Mesendoderm (in vitro differentiated cells): ENCODE measurements at regions not wholly inside any gene's neighbourhood (a gene's known extent, or its start where the extent isn't known, plus 50 kb on each side); places are given as distances from the start of the nearest gene placed in this dataset.

Source experiments
- DNase-seq: peaks from one replicate; pipeline ENCODE4 v3.0.0; 2013
- H2AK5ac ChIP-seq: 2 replicates; pipeline ENCODE4 v1.6.1; 2013; ENCODE audit warnings: low read length, inconsistent platforms
- H2BK120ac ChIP-seq: 2 replicates; pipeline ENCODE4 v1.6.1; 2013; ENCODE audit warnings: low read depth, mild to moderate bottlenecking, low read length, moderate library complexity, mixed read lengths
- H2BK15ac ChIP-seq: replicated peaks from 2 replicates; pipeline ENCODE4 v1.6.1; 2013; ENCODE audit warnings: low read depth, mild to moderate bottlenecking, moderate library complexity
- H2BK5ac ChIP-seq: 2 replicates; pipeline ENCODE4 v1.6.1; 2013; ENCODE audit warnings: low read length, inconsistent platforms
- H3K18ac ChIP-seq: 2 replicates; pipeline ENCODE4 v1.6.1; 2013; ENCODE audit warnings: mild to moderate bottlenecking, low read length, mixed read lengths
- H3K23ac ChIP-seq: one replicate; pipeline ENCODE4 v1.6.1; 2013; ENCODE audit warnings: low read length
- H3K27ac ChIP-seq: 2 replicates; pipeline ENCODE4 v1.5.1; 2013; ENCODE audit warnings: low read depth, mild to moderate bottlenecking, inconsistent platforms, low read length, moderate library complexity
- H3K27me3 ChIP-seq: 2 replicates; pipeline ENCODE4 v1.6.1; 2013; ENCODE audit warnings: low read length, control low read depth, mild to moderate bottlenecking, inconsistent platforms; ENCODE audit not compliant: insufficient read depth, poor library complexity
- H3K36me3 ChIP-seq: 2 replicates; pipeline ENCODE4 v1.6.1; 2013; ENCODE audit warnings: low read length, inconsistent platforms; ENCODE audit not compliant: control insufficient read depth, insufficient read depth
- H3K4ac ChIP-seq: one replicate; pipeline ENCODE4 v1.6.1; 2013; ENCODE audit warnings: low read depth, mild to moderate bottlenecking, low read length, moderate library complexity
- H3K4me1 ChIP-seq: 2 replicates; pipeline ENCODE4 v1.6.1; 2013; ENCODE audit warnings: low read depth, low read length, inconsistent platforms; ENCODE audit not compliant: control insufficient read depth
- H3K4me2 ChIP-seq: 2 replicates; pipeline ENCODE4 v1.6.1; 2013; ENCODE audit warnings: low read length
- H3K4me3 ChIP-seq: 2 replicates; pipeline ENCODE4 v1.5.1; 2013; ENCODE audit warnings: mild to moderate bottlenecking, low read length
- H3K56ac ChIP-seq: one replicate; pipeline ENCODE4 v1.6.1; 2013; ENCODE audit warnings: low read length
- H3K79me1 ChIP-seq: 2 replicates; pipeline ENCODE4 v1.6.1; 2013; ENCODE audit warnings: low read length, inconsistent platforms
- H3K79me2 ChIP-seq: 2 replicates; pipeline ENCODE4 v1.6.1; 2013; ENCODE audit warnings: mild to moderate bottlenecking, low read length; ENCODE audit not compliant: control insufficient read depth, insufficient read depth
- H3K9ac ChIP-seq: 2 replicates; pipeline ENCODE4 v1.6.1; 2013; ENCODE audit warnings: low read length, inconsistent platforms
- H4K5ac ChIP-seq: one replicate; pipeline ENCODE4 v1.6.1; 2013; ENCODE audit warnings: low read length
- H4K8ac ChIP-seq: one replicate; pipeline ENCODE4 v1.6.1; 2013; ENCODE audit warnings: low read depth, mild to moderate bottlenecking, control low read depth, low read length, moderate library complexity
- WGBS: extraction: QIAGEN DNeasy Blood & Tissue Kit; methylation state at CpG from one replicate; pipeline ENCODE4 v1.1.7; 2013; ENCODE audit warnings: low lambda C conversion rate, missing lambda C conversion rate; ENCODE audit not compliant: insufficient coverage; ENCODE audit errors: extremely low coverage; 5-methylcytosine and 5-hydroxymethylcytosine counted together

DNA sequence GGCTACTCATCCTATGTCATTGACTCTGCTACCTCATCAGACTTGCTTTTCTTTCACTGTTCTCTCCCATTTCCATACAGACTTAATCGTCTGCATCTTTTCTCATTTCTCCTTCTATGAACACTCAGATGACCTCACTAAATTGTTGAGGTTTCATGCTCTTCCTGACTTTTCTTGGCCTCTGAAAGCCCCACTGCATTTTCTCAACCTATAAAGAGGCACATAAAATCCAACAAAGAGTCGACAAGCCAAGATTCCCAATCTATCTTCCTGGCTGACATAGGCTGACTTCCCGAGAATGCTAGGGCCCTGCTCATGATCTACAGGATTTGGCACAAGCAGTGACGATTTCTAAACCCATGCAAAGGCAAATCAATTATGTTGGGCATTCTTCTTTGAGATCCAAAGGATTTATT is 280.8 kb upstream of the DPYD start:
- Histone ChIP-seq H2AK5ac (no peak overlapping the region), H4K5ac (no peak overlapping the region), H3K56ac (no peak overlapping the region), H2BK5ac (no peak overlapping the region), H3K4me3 (no peak overlapping the region), H3K18ac (no peak overlapping the region), H3K4ac (no peak overlapping the region), H3K79me1 (no peaks in the 10 kb centered on the region), H3K4me1 (no peaks in the 10 kb centered on the region), H2BK120ac (no peak overlapping the region), H3K23ac (no peak overlapping the region), H3K36me3 (no peaks in the 10 kb centered on the region), H3K4me2 (no peak overlapping the region), H4K8ac (no peak overlapping the region), H3K27ac (no peak overlapping the region), H3K79me2 (no peaks in the 10 kb centered on the region), H2BK15ac (no peak overlapping the region), H3K9ac (no peak overlapping the region), H3K27me3 (no peaks in the 10 kb centered on the region)
- WGBS, result no CpG with 5 or more reads among the region's 4 CpGs
- DNase-seq, result no peak

DNA sequence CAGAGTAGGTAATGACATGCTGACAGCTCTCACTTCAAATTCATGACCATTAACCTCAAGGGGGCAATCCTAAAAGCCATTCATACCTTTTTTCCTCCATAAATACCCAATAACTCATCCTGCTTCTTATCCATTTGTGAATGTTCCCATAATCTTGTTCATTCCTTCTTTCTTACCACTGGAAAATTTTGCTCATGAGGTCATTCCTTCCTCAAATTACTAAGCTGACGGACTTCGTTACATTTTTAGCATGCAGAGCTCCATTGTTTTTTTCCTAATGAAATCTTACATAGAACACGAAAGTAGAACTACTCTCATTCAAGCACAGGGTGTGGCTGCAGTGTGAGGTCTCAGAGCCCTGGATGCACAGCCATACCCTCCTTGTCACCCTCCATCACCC is 276.5 kb upstream of the DPYD start:
- Histone ChIP-seq H3K18ac (no peak overlapping the region), H2BK5ac (no peak overlapping the region), H3K27ac (no peak overlapping the region), H4K8ac (no peak overlapping the region), H3K9ac (no peak overlapping the region), H3K4ac (no peak overlapping the region), H3K79me1 (no peaks in the 10 kb centered on the region), H3K56ac (no peak overlapping the region), H3K4me2 (no peak overlapping the region), H2AK5ac (no peak overlapping the region), H3K79me2 (no peaks in the 10 kb centered on the region), H2BK15ac (no peak overlapping the region), H3K27me3 (no peaks in the 10 kb centered on the region), H3K36me3 (no peaks in the 10 kb centered on the region), H3K23ac (no peak overlapping the region), H3K4me3 (no peak overlapping the region), H2BK120ac (no peak overlapping the region), H3K4me1 (no peaks in the 10 kb centered on the region), H4K5ac (no peak overlapping the region)
- DNase-seq, result no peak
- WGBS, result no CpG with 5 or more reads among the region's 3 CpGs

DNA sequence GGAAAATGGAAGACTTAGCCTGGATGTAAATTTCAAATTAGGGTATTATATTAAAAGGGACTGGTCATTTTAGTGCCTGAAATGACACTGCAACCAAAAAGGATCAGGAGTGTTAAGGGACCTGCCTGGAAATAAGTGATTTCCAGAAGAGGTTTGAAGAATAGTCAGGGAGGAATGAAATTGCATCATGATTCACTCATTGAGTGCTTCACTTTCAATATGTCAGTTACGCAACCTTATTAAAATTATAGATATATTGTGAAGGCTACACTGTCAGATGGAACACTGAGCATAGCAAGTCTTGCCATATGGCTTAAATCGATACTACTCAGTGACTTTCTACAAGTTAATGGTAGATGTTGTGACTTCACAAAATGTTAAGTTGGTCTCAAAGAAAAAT is 275.2 kb upstream of the DPYD start:
- no peak overlapping the region for H2BK5ac ChIP-seq
- H4K8ac ChIP-seq, result no peak overlapping the region
- no peak overlapping the region for H4K5ac ChIP-seq
- no peak overlapping the region for H3K4me2 ChIP-seq
- H3K23ac ChIP-seq, result no peak overlapping the region
- no peak overlapping the region for H3K27ac ChIP-seq
- no peak overlapping the region for H3K4ac ChIP-seq
- H2BK120ac ChIP-seq, result no peak overlapping the region
- no peak overlapping the region for H3K4me3 ChIP-seq
- H3K27me3 ChIP-seq, result no peaks in the 10 kb centered on the region
- no peak overlapping the region for H2AK5ac ChIP-seq
- H3K56ac ChIP-seq, result no peak overlapping the region
- H3K4me1 ChIP-seq, result no peaks in the 10 kb centered on the region
- WGBS, result no CpG with 5 or more reads among the region's 2 CpGs
- DNase-seq, result no peak
- no peaks in the 10 kb centered on the region for H3K79me1 ChIP-seq
- H3K36me3 ChIP-seq, result no peaks in the 10 kb centered on the region
- H2BK15ac ChIP-seq, result no peak overlapping the region
- H3K18ac ChIP-seq, result no peak overlapping the region
- H3K79me2 ChIP-seq, result no peaks in the 10 kb centered on the region
- no peak overlapping the region for H3K9ac ChIP-seq

DNA sequence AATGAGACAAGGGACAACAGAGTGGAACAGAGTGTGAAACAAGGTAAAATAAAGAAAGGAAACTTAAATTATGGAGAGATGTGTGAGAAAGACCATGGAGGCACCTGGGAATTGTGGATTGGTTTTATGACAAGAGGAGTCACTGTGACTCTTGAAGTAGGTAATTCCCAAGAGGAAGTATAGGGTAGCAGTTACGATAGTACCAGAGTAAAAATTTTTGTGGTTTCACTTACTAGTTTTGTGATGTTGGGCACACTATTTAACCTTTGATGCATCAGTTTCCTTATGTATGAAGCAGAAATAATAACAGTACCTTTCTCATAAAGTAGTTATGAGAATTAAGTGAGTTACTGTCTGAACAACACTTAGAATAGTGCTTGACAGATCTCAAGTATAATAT is 267.9 kb upstream of the DPYD start:
- no peak overlapping the region for H3K4ac ChIP-seq
- H3K27ac ChIP-seq, result no peak overlapping the region
- no peaks in the 10 kb centered on the region for H3K27me3 ChIP-seq
- H3K23ac ChIP-seq, result no peak overlapping the region
- no peak overlapping the region for H2BK5ac ChIP-seq
- DNase-seq, result no peak
- no peak overlapping the region for H3K4me2 ChIP-seq
- H3K56ac ChIP-seq, result no peak overlapping the region
- H2BK120ac ChIP-seq, result no peak overlapping the region
- no peaks in the 10 kb centered on the region for H3K4me1 ChIP-seq
- H3K36me3 ChIP-seq, result no peaks in the 10 kb centered on the region
- no peaks in the 10 kb centered on the region for H3K79me2 ChIP-seq
- no peak overlapping the region for H2AK5ac ChIP-seq
- WGBS, result no CpG with 5 or more reads among the region's 1 CpG
- H3K4me3 ChIP-seq, result no peak overlapping the region
- H4K8ac ChIP-seq, result no peak overlapping the region
- no peaks in the 10 kb centered on the region for H3K79me1 ChIP-seq
- no peak overlapping the region for H4K5ac ChIP-seq
- no peak overlapping the region for H3K18ac ChIP-seq
- no peak overlapping the region for H2BK15ac ChIP-seq
- H3K9ac ChIP-seq, result no peak overlapping the region

DNA sequence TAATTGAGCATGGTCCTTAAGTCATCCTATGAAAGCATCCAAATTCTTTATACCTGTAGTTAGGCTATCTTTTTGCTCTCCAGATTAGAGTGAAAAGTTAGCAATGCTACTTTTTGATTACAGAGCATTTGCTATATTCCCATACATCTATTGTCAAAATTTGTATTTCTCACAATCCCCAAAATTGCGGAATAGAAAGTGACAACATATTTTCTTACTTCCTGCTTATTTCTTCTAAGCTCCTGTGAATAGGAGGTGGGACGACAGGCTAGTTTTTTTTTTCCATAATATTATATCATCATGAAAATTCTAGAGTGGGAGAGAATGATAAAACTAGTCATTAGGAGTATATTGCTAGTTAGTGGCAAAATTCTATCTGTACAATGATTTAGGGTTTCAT is 264.0 kb upstream of the DPYD start:
- H3K4ac ChIP-seq, result no peak overlapping the region
- no peaks in the 10 kb centered on the region for H3K27me3 ChIP-seq
- H3K36me3 ChIP-seq, result no peaks in the 10 kb centered on the region
- no peaks in the 10 kb centered on the region for H3K79me1 ChIP-seq
- no peak overlapping the region for H2AK5ac ChIP-seq
- no peak for DNase-seq
- no peak overlapping the region for H3K27ac ChIP-seq
- H2BK15ac ChIP-seq, result no peak overlapping the region
- H3K56ac ChIP-seq, result no peak overlapping the region
- no peaks in the 10 kb centered on the region for H3K79me2 ChIP-seq
- H3K23ac ChIP-seq, result no peak overlapping the region
- no peak overlapping the region for H4K5ac ChIP-seq
- no CpG with 5 or more reads among the region's 2 CpGs for WGBS
- no peak overlapping the region for H3K18ac ChIP-seq
- no peak overlapping the region for H3K4me2 ChIP-seq
- no peaks in the 10 kb centered on the region for H3K4me1 ChIP-seq
- H3K9ac ChIP-seq, result no peak overlapping the region
- H3K4me3 ChIP-seq, result no peak overlapping the region
- H2BK120ac ChIP-seq, result no peak overlapping the region
- H4K8ac ChIP-seq, result no peak overlapping the region
- H2BK5ac ChIP-seq, result no peak overlapping the region

DNA sequence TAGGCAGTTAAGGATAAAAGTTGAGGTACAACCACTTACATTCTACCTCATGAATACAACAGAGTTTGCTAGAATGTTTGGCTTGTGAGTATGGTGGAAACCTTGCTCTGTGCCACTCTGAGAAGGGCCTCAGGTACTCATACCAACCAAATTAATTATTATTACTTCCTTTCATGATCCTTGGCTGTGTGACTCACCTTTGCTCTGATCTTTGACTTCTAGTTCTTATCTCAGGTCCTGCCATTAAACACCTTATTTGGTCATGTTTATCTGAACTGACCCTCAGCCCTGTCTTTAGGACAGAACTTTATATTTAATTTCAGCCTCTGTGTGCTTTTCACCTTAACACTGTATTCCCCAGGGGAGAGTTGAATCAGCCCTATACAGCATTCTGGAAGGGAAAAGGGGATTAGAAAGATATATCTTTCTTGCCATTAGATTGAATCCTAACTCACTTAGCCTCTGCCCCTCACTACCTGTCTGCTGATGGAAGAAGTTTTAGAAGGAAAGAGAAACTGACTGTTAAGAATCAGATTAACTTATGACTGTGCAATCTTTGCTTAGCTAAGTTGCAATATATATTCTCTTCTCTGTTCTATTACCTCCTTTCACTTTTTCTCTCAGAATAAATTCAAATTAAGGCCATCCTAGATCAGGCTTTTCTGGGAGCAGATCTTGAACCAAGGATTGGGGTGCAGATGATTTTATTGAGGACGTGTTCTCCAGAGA is 260.4 kb upstream of the DPYD start:
- Histone ChIP-seq H3K79me2 (no peaks in the 10 kb centered on the region), H3K23ac (no peak overlapping the region), H4K5ac (no peak overlapping the region), H3K27me3 (no peaks in the 10 kb centered on the region), H2AK5ac (no peak overlapping the region), H3K56ac (no peak overlapping the region), H2BK15ac (no peak overlapping the region), H3K4me1 (no peaks in the 10 kb centered on the region), H3K27ac (no peak overlapping the region), H3K4ac (no peak overlapping the region), H4K8ac (no peak overlapping the region), H3K4me3 (no peak overlapping the region), H3K9ac (no peak overlapping the region), H2BK5ac (no peak overlapping the region), H3K4me2 (no peak overlapping the region), H3K79me1 (no peaks in the 10 kb centered on the region), H2BK120ac (no peak overlapping the region), H3K18ac (no peak overlapping the region), H3K36me3 (no peaks in the 10 kb centered on the region)
- no CpG with 5 or more reads among the region's 1 CpG for WGBS
- peak; percentile 4 for DNase-seq
